GM12892 (cell line): ENCODE measurements at regions not wholly inside any gene's neighbourhood (a gene's known extent, or its start where the extent isn't known, plus 50 kb on each side); places are given as distances from the start of the nearest gene placed in this dataset.

Experiments used
- POLR2A ChIP-seq: IDR thresholded peaks from 2 replicates; pipeline ENCODE4 v1.6.1; 2011; ENCODE audit warnings: low read depth, low read length, control low read depth
- POLR2AphosphoS5 ChIP-seq: IDR thresholded peaks from 2 replicates; pipeline ENCODE4 v1.6.1; 2011; ENCODE audit warnings: low read depth, low read length, control low read depth

GRCh38 chr10:23755556-23755955 is 316.7 kb downstream of the OTUD1 start:
- TF ChIP-seq POLR2AphosphoS5, result no peak
- no peak for TF ChIP-seq POLR2A
